ENCODE measurements at regions not wholly inside any gene's neighbourhood (a gene's known extent, or its start where the extent isn't known, plus 50 kb on each side); places are given as distances from the start of the nearest gene placed in this dataset.

- Mint-ChIP-seq H3K4me3 (ENCODE audit: low read depth) (no peak overlapping the region), H3K9me3 (no peaks in the 10 kb centered on the region), H3K27ac (no peak overlapping the region), H3K4me1 (ENCODE audit: low read depth) (peaks cover 7% of the 10 kb centered on the region), H3K27me3 (ENCODE audit: low read depth) (no peaks in the 10 kb centered on the region), H3K36me3 (ENCODE audit: low read depth) (no peaks in the 10 kb centered on the region)
- no peak for DNase-seq (ENCODE audit: low spot score)
- intact Hi-C loops (cut with micrococcal nuclease), result no loop called here
These were observed 298.2 kb downstream of the KBTBD8 start for GRCh38 chr3:67296039-67296892.

- no peak overlapping the region for H3K4me3 Mint-ChIP-seq (ENCODE audit: low read depth)
- intact Hi-C loops (cut with micrococcal nuclease), result no loop called here
- no peaks in the 10 kb centered on the region for H3K36me3 Mint-ChIP-seq (ENCODE audit: low read depth)
- H3K27ac Mint-ChIP-seq, result no peak overlapping the region
- DNase-seq (ENCODE audit: low spot score), result no peak
- peaks cover 2% of the 10 kb centered on the region for H3K4me1 Mint-ChIP-seq (ENCODE audit: low read depth)
- H3K9me3 Mint-ChIP-seq, result no peaks in the 10 kb centered on the region
- H3K27me3 Mint-ChIP-seq (ENCODE audit: low read depth), result peaks cover 2% of the 10 kb centered on the region
These were observed 299.8 kb downstream of the KBTBD8 start for GRCh38 chr3:67297715-67298475.

GRCh38 chr3:67301556-67301955 is 303.4 kb downstream of the KBTBD8 start:
- Mint-ChIP-seq H3K36me3 (ENCODE audit: low read depth) (no peaks in the 10 kb centered on the region), H3K9me3 (no peaks in the 10 kb centered on the region), H3K4me3 (ENCODE audit: low read depth) (no peak overlapping the region), H3K27me3 (ENCODE audit: low read depth) (peaks cover 2% of the 10 kb centered on the region), H3K4me1 (ENCODE audit: low read depth) (no peaks in the 10 kb centered on the region), H3K27ac (no peak overlapping the region)
- intact Hi-C loops (cut with micrococcal nuclease), result no loop called here
- no peak for DNase-seq (ENCODE audit: low spot score)

GRCh38 chr3:67302489-67302888 is 304.4 kb downstream of the KBTBD8 start:
- DNase-seq (ENCODE audit: low spot score), result no peak
- Mint-ChIP-seq H3K4me3 (ENCODE audit: low read depth) (no peak overlapping the region), H3K36me3 (ENCODE audit: low read depth) (no peaks in the 10 kb centered on the region), H3K4me1 (ENCODE audit: low read depth) (no peaks in the 10 kb centered on the region), H3K27ac (no peak overlapping the region), H3K27me3 (ENCODE audit: low read depth) (peaks cover 2% of the 10 kb centered on the region), H3K9me3 (no peaks in the 10 kb centered on the region)
- intact Hi-C loops (cut with micrococcal nuclease), result no loop called here

DNA sequence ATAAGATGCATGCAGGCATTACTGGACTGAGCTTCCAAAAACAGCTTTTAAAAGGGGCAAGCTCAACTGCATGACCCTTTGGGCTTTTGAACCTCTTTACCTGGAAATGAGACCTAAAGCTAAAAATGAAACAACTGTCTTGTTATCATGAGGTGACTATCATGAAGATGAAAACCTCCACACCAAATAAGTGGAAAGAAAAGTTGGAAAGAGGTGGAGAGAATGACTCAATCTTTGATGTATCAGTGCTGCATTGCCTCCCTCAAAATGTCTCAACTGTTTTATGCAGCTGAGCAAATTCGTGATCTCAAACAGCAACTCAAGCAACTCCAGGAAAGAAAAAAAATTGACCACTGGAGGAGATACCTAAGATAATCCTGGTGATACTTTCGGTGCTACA is 307.1 kb downstream of the KBTBD8 start:
- H3K27me3 Mint-ChIP-seq (ENCODE audit: low read depth), result peaks cover 2% of the 10 kb centered on the region
- no peaks in the 10 kb centered on the region for H3K4me1 Mint-ChIP-seq (ENCODE audit: low read depth)
- no peak overlapping the region for H3K27ac Mint-ChIP-seq
- no peak overlapping the region for H3K4me3 Mint-ChIP-seq (ENCODE audit: low read depth)
- intact Hi-C loops (cut with micrococcal nuclease), result no loop called here
- H3K9me3 Mint-ChIP-seq, result no peaks in the 10 kb centered on the region
- H3K36me3 Mint-ChIP-seq (ENCODE audit: low read depth), result no peaks in the 10 kb centered on the region
- DNase-seq (ENCODE audit: low spot score), result no peak

GRCh38 chr3:67305922-67306321 is 307.8 kb downstream of the KBTBD8 start:
- intact Hi-C loops (cut with micrococcal nuclease), result no loop called here
- H3K4me1 Mint-ChIP-seq (ENCODE audit: low read depth), result no peaks in the 10 kb centered on the region
- no peaks in the 10 kb centered on the region for H3K9me3 Mint-ChIP-seq
- H3K27ac Mint-ChIP-seq, result no peak overlapping the region
- H3K27me3 Mint-ChIP-seq (ENCODE audit: low read depth), result peaks cover 2% of the 10 kb centered on the region
- H3K36me3 Mint-ChIP-seq (ENCODE audit: low read depth), result no peaks in the 10 kb centered on the region
- H3K4me3 Mint-ChIP-seq (ENCODE audit: low read depth), result no peak overlapping the region
- no peak for DNase-seq (ENCODE audit: low spot score)

GRCh38 chr3:67311440-67311839 is 313.3 kb downstream of the KBTBD8 start:
- Mint-ChIP-seq H3K9me3 (no peaks in the 10 kb centered on the region), H3K36me3 (ENCODE audit: low read depth) (no peaks in the 10 kb centered on the region), H3K4me3 (ENCODE audit: low read depth) (no peak overlapping the region), H3K27ac (no peak overlapping the region), H3K27me3 (ENCODE audit: low read depth) (no peaks in the 10 kb centered on the region), H3K4me1 (ENCODE audit: low read depth) (no peaks in the 10 kb centered on the region)
- intact Hi-C loops (cut with micrococcal nuclease), result no loop called here
- DNase-seq (ENCODE audit: low spot score), result no peak

GRCh38 chr3:67312155-67312554 is 314.0 kb downstream of the KBTBD8 start:
- no peak overlapping the region for H3K4me3 Mint-ChIP-seq (ENCODE audit: low read depth)
- H3K36me3 Mint-ChIP-seq (ENCODE audit: low read depth), result no peaks in the 10 kb centered on the region
- intact Hi-C loops (cut with micrococcal nuclease), result no loop called here
- no peaks in the 10 kb centered on the region for H3K9me3 Mint-ChIP-seq
- H3K27ac Mint-ChIP-seq, result no peak overlapping the region
- no peaks in the 10 kb centered on the region for H3K27me3 Mint-ChIP-seq (ENCODE audit: low read depth)
- no peaks in the 10 kb centered on the region for H3K4me1 Mint-ChIP-seq (ENCODE audit: low read depth)
- no peak for DNase-seq (ENCODE audit: low spot score)

GRCh38 chr3:67318162-67318561 is 320.1 kb downstream of the KBTBD8 start:
- no peak for DNase-seq (ENCODE audit: low spot score)
- no peak overlapping the region for H3K4me3 Mint-ChIP-seq (ENCODE audit: low read depth)
- no peaks in the 10 kb centered on the region for H3K36me3 Mint-ChIP-seq (ENCODE audit: low read depth)
- intact Hi-C loops (cut with micrococcal nuclease), result no loop called here
- peaks cover 3% of the 10 kb centered on the region for H3K9me3 Mint-ChIP-seq
- H3K27ac Mint-ChIP-seq, result no peak overlapping the region
- peaks cover 4% of the 10 kb centered on the region for H3K27me3 Mint-ChIP-seq (ENCODE audit: low read depth)
- H3K4me1 Mint-ChIP-seq (ENCODE audit: low read depth), result no peaks in the 10 kb centered on the region

DNA sequence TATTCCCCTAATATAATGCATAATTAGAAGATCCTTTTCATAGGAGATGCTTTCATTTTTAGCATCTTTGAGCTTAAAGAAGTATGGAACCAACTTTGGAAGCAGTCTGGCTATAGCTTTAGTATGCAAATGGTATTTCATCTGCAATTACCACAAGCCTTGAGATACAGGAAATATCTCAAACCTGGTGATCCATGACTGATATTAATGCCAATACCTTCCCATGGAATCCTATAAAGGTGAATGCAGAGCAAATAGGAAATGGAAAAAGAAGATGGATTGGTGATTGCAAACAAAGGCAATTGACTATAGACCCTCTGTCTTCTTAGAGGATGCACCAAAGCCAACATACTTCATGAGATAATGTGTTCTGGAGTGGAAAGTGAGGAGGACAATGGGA is 326.4 kb downstream of the KBTBD8 start:
- Mint-ChIP-seq H3K27ac (no peak overlapping the region), H3K4me3 (ENCODE audit: low read depth) (no peak overlapping the region), H3K9me3 (peaks cover 7% of the 10 kb centered on the region), H3K36me3 (ENCODE audit: low read depth) (no peaks in the 10 kb centered on the region), H3K27me3 (ENCODE audit: low read depth) (peaks cover 10% of the 10 kb centered on the region), H3K4me1 (ENCODE audit: low read depth) (peaks cover 8% of the 10 kb centered on the region)
- intact Hi-C loops (cut with micrococcal nuclease), result no loop called here
- DNase-seq (ENCODE audit: low spot score), result no peak

Measured in activated T-helper 2 cell treated with anti-CD3 and anti-CD28 coated beads, Interferon-gamma antibody, Interleukin-2, Interleukin-4, amounts not matched to agents 10 μg/mL and 5 μg/mL and 100 μg/mL, durations not matched to agents 14 hours and 24 hours and 36 hours (primary cell).